Skin epidermis (tissue), 12 donors: ENCODE measurements at regions not wholly inside any gene's neighbourhood (a gene's known extent, or its start where the extent isn't known, plus 50 kb on each side); places are given as distances from the start of the nearest gene placed in this dataset.

ENCODE experiments used
- H3K27ac ChIP-seq, 21 experiments: fragments of 200-600 bp; sonication (generic) in 11 of 21; one replicate each; pipeline ENCODE4 v1.5.0; 2020; ENCODE audit warnings: mild to moderate bottlenecking in 3 of 21, inconsistent platforms in 2 of 21, moderate library complexity in 2 of 21
- H3K4me3 ChIP-seq, 7 experiments: fragments of 200-600 bp; sonication (generic) in 2 of 7; one replicate each; pipeline ENCODE4 v1.5.0; 2020; ENCODE audit warnings: inconsistent platforms in 2 of 7, mild to moderate bottlenecking in 2 of 7, moderate library complexity in 1 of 7

DNA sequence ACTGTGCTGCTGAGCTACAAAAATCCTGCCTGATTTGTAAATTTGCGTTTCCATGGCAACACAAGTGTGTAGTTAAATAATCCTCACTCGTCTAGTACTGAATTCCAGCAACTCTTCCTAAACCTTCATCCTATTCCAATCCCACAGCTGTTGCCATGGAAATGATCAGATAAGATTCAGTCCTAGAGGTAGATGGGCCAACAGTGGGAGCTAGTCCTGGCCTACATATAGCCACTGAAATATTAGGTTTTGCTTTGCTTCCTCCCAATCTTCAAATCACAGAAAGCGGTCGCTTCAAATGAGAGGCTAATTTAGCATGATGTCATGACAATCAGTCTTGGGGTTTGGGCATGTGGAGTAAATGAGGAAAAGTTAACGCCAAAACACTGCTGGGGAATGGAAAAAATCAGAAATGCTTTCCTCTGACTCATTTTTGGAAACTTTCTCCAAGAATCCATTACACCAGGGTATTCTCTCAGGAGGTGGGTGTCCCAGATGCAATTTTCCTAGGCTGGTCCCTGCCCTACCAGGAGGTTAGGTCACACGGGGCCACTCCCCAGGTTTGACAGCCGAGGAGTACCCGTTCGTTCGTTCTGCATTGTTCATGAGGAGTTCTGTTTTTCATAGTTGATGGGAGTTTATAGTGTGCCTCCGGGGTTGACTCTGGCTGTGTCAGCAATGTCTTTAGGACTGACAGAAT is 159.2 kb upstream of the SLCO3A1 start:
- Histone ChIP-seq H3K4me3 (peak overlapping the region in 3 of 7 experiments; percentile 1 to 33 (median 8)), H3K27ac (peak overlapping the region in 20 of 21 experiments; percentile 47 to 93 (median 77))

DNA sequence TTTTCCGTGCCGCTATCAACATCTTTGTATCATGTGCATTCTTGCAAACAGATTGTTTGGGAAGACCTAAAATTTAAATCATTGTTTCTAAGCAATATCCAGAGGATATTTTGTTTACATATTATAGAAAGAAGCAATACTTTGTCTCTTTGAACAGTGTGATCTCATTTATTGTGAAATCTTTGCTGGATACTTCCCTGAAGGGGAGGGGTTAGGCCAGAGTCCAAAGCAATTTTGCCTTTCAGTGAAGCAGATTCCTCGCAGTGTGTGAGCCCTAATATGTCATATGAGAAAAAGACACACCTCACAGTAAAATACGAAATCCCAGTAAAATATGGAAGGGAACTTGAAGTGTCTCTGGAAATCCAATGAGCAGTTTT is 158.7 kb upstream of the SLCO3A1 start:
- Histone ChIP-seq H3K4me3 (peak overlapping the region in 3 of 7 experiments; percentile 1 to 33 (median 8)), H3K27ac (peak overlapping the region in 20 of 21 experiments; percentile 46 to 93 (median 77))

DNA sequence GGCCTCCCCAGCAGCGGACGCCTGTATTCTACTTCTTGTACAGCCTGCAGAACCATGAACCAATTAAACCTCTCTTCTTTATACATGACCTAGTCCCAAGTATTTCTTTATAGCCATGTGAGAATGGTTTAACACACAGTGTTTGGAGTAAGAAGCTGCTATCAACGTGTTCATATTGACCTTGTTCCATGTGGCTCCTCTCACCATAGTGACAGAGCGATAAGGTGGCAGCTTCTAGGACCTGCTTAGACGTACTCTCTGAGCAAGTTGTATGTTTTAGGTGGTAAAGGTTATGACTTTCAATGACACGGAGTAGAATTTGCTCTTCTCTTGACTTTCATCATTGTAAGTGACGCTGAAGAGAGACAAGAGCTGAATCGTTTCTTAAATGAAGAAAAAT is 157.7 kb upstream of the SLCO3A1 start:
- peak overlapping the region in 2 of 21 experiments; percentile 47 to 80 for H3K27ac ChIP-seq
- no peak overlapping the region for H3K4me3 ChIP-seq

DNA sequence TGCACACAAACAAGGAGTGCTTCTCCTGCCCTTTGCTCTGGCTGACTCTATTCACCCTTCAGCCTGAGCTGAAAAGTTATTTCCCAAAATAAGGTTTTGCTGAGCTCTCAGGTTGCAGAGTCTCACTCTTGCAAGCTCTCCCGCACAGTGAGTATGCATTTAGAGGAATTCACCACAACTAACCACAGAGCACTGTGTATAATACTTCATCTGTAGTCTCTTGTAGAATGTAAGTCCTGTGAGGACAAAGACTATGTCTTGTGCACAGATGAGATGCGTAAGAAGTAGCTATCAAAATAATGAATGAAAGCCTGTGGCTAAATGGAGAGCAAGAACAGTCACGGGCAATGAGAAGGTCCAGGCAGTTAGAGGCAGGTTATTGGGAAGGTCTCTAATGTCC is 156.5 kb upstream of the SLCO3A1 start:
- Histone ChIP-seq H3K4me3 (no peak overlapping the region), H3K27ac (no peak overlapping the region)

DNA sequence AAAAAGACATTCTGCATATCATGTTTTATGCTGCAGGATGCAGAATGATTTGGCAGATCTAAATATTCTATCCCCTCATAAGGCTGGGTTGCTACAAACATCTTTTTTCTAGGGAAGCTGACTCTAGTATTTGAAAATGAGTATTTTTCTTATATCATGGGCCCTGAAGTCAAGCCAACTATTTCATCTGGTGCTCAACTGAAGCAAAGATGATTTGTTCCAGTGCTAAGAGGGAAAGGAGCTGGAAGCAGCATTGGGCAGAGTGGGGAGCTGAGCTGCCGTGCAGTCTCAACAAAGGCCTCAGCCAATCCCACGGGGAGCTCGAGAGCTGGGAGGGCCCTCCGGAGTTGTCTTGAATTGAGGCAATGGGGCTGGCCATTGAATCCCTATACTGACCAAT is 155.3 kb upstream of the SLCO3A1 start:
- no peak overlapping the region for H3K4me3 ChIP-seq
- no peak overlapping the region for H3K27ac ChIP-seq

DNA sequence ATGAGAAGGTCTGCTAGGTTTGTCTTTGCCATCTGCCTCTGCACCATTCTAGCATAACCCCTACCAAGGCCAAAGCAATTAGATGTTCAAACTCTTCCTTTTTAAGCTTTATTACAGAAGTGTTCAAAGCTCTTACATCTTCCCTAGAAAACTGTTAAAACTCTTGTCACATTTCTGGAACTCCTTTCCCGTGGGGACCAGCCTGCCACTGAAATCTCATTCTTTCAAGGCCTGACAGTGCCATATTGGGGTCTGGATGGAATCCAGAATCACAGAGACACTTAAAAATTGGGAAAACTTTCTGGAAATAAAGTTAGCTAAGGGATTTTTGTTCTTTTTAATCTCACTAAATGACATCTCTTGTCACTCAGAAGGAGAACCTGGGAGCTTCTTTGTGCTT is 153.8 kb upstream of the SLCO3A1 start:
- H3K4me3 ChIP-seq: no peak overlapping the region
- no peak overlapping the region for H3K27ac ChIP-seq

DNA sequence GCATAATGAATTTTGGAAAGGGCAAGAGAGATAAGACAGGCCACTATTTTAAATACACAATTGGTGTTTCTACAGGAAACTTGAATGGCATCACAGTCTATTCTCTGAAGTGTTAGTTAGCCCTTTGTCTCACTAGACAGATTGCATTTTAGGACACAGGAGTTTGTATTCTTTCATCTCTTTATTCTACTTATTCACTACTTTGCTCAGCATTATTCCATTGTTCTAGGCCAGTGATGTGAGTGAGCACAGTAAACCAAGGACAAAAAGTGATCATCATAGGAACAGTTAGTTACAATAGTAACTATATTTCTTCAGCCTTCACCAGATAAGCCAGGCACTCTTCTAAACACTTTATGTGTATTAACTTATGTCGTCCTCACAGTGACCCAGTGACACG is 150.2 kb upstream of the SLCO3A1 start:
- H3K27ac ChIP-seq: no peak overlapping the region

DNA sequence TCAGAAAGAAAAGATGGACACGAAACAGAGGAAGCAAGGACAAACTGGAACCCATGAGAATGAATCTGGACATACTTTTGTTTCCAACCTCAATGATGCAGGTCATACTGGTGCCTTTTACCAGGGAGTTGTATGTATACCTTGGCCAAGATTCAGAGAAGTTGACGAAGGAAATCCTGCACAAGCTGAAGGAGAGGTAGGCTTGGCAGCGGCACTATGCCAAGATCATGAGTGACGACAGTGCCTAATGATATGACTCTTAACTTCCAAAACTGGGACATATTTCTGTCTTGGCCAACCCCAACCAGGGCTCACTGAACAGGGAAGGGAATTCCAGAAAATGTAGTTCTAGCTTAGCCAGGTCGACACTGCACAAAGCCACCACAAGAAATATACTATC is 149.2 kb upstream of the SLCO3A1 start:
- Histone ChIP-seq H3K4me3 (no peak overlapping the region), H3K27ac (no peak overlapping the region)

More for the DNA sequence above, 150.2 kb upstream of the SLCO3A1 start:
- H3K4me3 ChIP-seq: no peak overlapping the region

DNA sequence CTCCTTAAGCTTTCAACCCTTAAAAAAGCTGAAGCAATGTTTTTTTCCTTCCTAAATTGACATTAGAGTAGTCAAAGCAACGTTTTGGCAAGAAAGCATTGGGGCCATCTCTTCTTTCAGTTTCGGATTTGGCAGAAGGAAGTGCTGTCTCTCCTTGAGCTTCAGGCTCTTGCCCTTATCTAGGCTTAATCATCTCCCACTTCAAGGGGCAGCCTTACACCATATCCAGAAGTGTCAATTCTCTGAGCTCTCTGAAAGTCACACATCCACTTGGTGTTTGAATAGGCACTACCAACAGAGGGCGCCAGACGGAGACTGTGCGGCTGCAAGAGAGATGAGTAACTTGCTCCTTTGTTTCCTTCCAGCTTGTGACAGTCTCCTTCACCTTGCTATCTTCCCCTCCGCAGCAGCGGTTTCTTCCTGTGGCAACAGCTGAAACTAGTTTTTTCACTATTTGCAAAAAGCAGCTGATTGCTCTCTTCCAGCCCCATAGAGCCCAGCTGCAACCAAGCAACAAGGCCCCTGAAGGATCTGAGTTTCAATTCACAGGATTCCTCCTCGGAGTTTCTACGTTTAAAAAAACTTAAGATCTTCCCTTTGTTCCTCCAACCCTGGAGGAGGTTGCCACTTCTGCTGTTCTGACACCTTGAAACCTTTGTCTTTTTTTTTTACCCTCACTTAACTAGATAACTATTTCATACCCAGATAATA is 147.0 kb upstream of the SLCO3A1 start:
- H3K27ac ChIP-seq: peak overlapping the region in 8 of 21 experiments; percentile 6 to 77 (median 45)
- H3K4me3 ChIP-seq: no peak overlapping the region

DNA sequence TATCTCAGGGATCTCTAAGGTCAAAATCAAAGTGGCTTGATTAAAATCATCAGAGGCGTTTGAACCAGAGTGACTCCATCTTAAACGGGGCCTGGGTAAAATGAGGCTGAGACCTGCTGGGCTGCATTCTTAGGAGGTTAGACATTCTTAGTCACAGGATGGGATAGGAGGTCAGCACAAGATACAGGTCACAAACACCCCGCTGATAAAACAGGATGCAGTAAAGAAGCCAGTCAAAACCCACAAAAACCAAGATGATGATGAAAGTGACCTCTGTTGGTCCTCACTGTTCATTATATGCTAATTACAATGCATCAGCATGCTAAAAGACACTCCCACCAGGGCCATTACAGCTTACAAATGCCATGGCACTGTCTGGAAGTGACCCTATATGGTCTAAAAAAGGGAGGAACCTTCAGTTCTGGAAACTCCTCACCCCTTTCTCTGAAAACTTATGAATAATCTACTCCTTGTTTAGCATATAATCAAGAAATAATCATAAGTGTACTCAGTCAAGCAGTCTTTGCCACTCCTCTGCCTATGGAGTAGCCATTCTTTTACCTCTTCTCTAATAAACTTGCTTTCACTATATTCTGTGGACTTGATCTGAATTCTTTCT is 143.3 kb upstream of the SLCO3A1 start:
- Histone ChIP-seq H3K4me3 (no peak overlapping the region), H3K27ac (no peak overlapping the region)

DNA sequence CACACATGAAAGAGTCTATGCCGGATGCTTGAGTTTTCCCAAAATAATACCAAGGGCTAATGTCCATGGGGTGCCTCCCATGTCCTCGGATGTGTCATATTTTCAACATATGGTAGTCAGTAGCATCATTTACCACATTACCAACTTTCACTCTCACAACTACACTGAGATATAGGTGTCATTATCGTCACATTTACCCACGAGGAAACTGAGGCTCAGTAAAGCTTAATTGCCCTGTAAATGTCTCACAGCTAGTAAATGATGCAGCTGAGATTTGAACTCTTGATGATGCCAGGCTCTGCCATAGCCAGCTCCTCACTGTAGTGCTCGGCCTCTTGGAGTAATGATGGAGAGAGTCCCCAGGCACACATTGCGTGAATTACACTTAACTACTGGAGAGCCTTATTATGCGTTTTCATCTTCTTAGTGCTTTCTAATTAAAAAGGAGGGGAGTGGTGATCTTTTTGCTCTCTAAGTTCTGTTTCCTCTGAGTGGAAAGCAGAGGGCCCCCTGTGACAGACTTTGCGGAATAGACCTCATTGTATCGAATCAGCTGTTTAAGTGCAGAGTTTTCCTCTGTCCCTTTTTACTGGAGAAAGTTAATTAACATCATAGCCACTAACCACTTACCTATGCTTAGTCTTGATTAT is 142.0 kb upstream of the SLCO3A1 start:
- H3K27ac ChIP-seq: no peak overlapping the region
- H3K4me3 ChIP-seq: no peak overlapping the region

DNA sequence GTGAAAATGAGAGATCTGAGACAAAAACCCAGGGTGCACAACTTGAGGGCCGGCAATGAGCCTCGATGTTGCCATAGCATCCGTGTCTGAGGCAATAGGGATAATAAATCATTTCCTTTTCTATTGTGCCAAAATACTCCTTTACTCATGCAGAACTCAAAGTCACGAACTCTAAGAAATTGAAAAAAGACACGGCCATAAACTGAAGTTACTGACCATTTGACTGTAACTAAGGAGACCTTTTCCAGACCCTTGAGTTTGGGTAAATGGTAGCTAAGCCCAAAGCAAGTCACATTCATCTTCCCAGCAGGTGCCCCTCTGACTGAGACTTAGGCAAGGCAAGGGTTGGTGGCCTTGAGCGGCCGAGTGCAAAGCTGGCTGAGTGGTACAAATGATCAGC is 141.2 kb upstream of the SLCO3A1 start:
- no peak overlapping the region for H3K27ac ChIP-seq
- H3K4me3 ChIP-seq: no peak overlapping the region

DNA sequence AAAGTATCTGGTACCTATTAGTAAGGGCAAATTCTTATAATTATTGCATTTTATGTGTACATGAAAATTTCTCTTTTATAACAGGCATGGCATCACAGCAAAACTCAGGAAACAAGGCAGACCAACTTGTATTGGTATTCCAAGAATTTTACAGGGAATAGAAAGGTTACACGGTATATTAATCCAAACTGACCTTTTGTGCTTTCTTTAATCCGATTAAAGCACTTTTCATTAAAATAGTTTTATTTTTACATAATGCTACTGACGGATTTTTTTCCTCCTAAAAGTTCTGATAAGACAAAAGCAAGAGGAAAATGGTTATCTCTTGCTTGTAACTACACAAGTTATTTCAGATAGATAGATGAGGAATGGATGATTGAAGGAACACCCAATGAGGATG is 137.0 kb upstream of the SLCO3A1 start:
- no peak overlapping the region for H3K27ac ChIP-seq
- no peak overlapping the region for H3K4me3 ChIP-seq

DNA sequence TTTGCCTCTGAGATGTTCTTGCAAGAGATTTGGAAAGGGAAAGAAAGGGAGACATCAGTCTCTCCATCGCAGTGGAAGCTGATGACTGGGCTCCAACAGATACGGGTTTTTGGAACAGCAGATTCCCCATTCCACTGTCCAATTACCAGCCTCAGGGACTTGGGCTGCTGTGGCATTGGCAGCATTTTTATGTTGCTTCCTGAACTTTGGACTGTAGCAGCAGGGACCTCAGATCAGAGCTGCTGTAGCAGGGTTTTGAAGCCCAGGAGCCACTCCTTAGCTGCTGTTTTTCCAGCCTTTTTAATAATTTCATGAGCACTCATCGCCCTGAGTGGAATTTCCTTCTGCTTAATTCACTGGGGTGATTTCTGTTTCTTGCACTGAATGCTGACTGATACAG is 135.7 kb upstream of the SLCO3A1 start:
- Histone ChIP-seq H3K27ac (no peak overlapping the region), H3K4me3 (no peak overlapping the region)

DNA sequence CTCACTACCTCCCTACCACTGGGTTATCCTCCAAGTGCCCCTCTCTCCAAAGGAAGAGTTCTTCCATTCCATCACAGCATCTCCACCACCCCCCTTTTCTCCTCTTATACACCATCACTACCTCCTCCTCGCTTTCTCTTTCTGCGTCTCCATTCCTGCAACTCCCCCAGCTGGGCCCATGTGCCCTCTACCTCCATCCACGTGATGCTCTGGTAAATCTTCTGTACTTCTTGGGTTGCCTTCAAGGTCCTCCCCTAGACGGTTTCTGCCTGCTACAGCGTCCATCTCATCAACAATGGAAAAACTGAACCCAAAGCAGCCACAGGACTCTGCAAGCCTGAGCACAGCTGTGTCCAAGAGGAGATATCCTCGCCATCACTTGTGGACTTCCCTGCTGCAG is 129.5 kb upstream of the SLCO3A1 start:
- no peak overlapping the region for H3K27ac ChIP-seq
- no peak overlapping the region for H3K4me3 ChIP-seq

DNA sequence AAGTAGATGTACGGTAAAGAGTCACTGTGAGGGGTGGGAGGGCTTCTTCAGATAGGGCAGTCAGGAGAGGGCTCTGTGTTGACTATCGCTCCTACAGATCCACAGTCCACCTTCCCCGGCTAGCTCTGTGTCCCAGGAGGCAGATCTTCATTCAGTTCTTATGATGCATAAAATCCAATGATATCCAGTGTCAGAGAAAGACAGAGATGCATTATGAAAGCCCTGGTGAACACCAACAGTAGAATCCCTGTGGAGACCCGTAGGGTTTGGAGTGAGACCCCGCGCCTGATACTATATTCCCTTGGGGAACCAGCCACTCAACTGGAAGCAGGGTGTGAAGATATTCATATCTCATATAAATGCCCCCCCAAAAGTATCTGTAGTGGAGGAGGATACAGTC is 119.8 kb upstream of the SLCO3A1 start:
- no peak overlapping the region for H3K27ac ChIP-seq
- H3K4me3 ChIP-seq: no peak overlapping the region

DNA sequence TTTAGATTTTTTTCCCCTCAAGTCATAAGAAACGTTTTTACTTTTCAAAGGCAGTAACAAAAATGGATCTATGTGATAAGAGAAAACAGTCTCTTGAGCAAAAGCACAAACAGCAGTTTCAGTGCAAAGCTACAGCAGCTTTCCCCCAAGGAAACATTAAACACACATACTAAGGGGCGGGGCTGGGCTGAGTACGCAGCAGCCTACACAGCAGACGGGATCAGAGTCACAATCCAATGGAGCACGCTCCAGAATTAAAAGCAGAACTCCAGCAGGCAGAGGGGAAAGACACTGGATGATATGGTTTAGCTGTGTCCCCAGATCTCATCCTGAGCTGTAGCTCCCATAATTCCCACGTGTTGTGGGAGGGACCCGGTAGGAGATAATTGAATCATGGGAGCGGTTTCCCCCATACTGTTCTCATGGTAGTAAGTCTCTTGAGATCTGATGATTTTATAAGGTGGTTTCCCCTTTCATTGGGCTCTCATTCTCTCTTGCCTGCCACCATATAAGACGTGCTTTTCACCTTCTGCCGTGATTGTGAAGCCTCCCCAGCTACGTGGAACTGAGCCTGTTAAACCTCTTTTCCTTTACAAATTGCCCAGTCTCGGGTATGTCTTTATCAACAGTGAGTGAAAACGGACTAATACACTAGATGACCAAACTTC is 116.2 kb upstream of the SLCO3A1 start:
- H3K27ac ChIP-seq: no peak overlapping the region
- no peak overlapping the region for H3K4me3 ChIP-seq

DNA sequence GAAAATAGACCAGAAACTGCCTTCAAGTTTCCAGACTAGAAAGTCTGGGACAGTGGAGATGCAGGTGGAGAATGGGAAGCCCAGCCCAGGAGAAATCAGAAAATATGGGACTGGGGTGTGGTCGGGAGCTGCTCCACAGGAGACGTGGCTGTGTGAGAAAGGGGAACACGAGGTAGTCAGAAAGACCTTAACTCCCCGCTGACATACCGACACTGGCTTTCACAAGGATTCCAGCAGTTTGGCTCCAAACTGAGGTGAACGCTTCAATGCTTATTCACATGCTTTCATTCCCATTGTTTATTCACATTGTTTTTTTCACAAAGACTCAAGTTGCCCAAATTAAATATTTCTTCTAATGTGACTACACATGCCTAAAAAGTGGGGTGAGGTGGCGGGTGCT is 111.5 kb upstream of the SLCO3A1 start:
- H3K27ac ChIP-seq: no peak overlapping the region
- H3K4me3 ChIP-seq: no peak overlapping the region

DNA sequence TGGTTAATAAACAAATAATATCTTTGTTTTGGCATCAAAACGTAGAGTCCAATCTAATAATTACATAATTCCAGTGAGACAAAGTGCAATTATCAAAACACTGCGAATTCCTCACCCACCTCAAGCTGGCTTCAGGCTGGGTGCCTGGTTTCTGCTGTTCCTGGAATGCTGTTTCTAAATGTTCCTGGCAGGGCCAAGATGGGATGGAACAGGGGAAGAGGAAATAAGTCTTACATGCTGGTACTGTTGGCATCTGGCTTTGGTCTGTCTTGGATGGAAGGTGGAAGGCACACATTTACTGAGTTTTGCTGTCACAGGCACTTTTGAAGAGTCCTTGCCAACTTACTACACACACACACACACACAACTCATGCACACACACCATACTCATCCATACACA is 101.9 kb upstream of the SLCO3A1 start:
- Histone ChIP-seq H3K27ac (no peak overlapping the region), H3K4me3 (no peak overlapping the region)
